ENCODE measurements at regions not wholly inside any gene's neighbourhood (a gene's known extent, or its start where the extent isn't known, plus 50 kb on each side); places are given as distances from the start of the nearest gene placed in this dataset.

DNA sequence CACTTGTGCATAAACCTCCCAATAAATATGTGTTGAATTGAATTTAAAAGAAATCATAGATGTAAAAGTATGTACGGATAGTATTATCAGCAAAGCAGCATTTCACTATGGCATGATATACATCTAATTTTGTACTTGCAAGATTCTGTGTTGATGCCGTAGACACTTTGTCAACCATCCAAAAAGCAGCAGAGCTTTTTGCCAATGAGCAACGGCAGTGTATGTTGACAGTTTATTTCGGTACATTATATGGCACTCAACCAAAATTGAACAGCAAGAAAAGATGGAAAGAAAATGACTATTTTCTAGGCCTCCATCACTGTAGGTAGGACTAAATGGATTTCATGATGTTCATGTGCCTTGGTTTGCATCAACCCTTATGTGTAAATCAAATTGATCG lies 543.7 kb downstream of the DACH1 start:
- Histone ChIP-seq H3K27ac (ENCODE audit: extremely low read depth, low read depth, low read length) (no peak overlapping the region), H3K36me3 (ENCODE audit: control insufficient read depth in 2 of 2, insufficient read depth in 1 of 2, low read length in 2 of 2) (no peaks in the 10 kb centered on the region), H3K9me3 (ENCODE audit: control insufficient read depth, insufficient read depth, low read depth, low read length) (no peaks in the 10 kb centered on the region), H3K4me3 (ENCODE audit: low read depth, low read length) (no peak overlapping the region), H3K4me1 (ENCODE audit: control insufficient read depth, insufficient read depth, low read length) (no peaks in the 10 kb centered on the region)
- ChIA-PET CTCF (interaction anchor here (0.8 kb wide), 1 partner anchor 12 kb away, joined by 4 read pairs; no protein-coding TSS in a partner anchor), POLR2A (no interaction called here)
- no peak for TF ChIP-seq ZNF16 (tag by site-specific recombination; IDR thresholded peaks at IDR 0.05; ENCODE audit: low read depth)
- TF ChIP-seq ZSCAN30 (tag by site-specific recombination; IDR thresholded peaks at IDR 0.05) = no peak
- TF ChIP-seq ZNF548 (tag by site-specific recombination; IDR thresholded peaks at IDR 0.05) = no peak
- TF ChIP-seq, protein P1, sequence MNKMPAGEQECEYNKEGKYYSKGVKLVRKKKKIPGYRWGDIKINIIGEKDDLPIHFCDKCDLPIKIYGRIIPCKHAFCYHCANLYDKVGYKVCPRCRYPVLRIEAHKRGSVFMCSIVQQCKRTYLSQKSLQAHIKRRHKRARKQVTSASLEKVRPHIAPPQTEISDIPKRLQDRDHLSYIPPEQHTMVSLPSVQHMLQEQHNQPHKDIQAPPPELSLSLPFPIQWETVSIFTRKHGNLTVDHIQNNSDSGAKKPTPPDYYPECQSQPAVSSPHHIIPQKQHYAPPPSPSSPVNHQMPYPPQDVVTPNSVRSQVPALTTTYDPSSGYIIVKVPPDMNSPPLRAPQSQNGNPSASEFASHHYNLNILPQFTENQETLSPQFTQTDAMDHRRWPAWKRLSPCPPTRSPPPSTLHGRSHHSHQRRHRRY (tag by site-specific recombination; IDR thresholded peaks at IDR 0.05) = no peak
- TF ChIP-seq ZBTB48 (tag by site-specific recombination; IDR thresholded peaks at IDR 0.05) = no peak
- TF ChIP-seq, protein P2, sequence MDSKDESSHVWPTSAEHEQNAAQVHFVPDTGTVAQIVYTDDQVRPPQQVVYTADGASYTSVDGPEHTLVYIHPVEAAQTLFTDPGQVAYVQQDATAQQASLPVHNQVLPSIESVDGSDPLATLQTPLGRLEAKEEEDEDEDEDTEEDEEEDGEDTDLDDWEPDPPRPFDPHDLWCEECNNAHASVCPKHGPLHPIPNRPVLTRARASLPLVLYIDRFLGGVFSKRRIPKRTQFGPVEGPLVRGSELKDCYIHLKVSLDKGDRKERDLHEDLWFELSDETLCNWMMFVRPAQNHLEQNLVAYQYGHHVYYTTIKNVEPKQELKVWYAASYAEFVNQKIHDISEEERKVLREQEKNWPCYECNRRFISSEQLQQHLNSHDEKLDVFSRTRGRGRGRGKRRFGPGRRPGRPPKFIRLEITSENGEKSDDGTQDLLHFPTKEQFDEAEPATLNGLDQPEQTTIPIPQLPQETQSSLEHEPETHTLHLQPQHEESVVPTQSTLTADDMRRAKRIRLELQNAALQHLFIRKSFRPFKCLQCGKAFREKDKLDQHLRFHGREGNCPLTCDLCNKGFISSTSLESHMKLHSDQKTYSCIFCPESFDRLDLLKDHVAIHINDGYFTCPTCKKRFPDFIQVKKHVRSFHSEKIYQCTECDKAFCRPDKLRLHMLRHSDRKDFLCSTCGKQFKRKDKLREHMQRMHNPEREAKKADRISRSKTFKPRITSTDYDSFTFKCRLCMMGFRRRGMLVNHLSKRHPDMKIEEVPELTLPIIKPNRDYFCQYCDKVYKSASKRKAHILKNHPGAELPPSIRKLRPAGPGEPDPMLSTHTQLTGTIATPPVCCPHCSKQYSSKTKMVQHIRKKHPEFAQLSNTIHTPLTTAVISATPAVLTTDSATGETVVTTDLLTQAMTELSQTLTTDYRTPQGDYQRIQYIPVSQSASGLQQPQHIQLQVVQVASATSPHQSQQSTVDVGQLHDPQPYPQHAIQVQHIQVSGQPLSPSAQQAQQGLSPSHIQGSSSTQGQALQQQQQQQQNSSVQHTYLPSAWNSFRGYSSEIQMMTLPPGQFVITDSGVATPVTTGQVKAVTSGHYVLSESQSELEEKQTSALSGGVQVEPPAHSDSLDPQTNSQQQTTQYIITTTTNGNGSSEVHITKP (tag by site-specific recombination; IDR thresholded peaks at IDR 0.05) = no peak
- no peak for TF ChIP-seq OVOL3 (tag by site-specific recombination; IDR thresholded peaks at IDR 0.05)
- no peak for TF ChIP-seq ZNF654 (tag by site-specific recombination; IDR thresholded peaks at IDR 0.05; ENCODE audit: low read depth)
- no peak for TF ChIP-seq KLF1 (tag by site-specific recombination; IDR thresholded peaks at IDR 0.05)
- TF ChIP-seq ZNF302 (tag by site-specific recombination; IDR thresholded peaks at IDR 0.05; ENCODE audit: low read depth) = no peak
- TF ChIP-seq, protein P3, sequence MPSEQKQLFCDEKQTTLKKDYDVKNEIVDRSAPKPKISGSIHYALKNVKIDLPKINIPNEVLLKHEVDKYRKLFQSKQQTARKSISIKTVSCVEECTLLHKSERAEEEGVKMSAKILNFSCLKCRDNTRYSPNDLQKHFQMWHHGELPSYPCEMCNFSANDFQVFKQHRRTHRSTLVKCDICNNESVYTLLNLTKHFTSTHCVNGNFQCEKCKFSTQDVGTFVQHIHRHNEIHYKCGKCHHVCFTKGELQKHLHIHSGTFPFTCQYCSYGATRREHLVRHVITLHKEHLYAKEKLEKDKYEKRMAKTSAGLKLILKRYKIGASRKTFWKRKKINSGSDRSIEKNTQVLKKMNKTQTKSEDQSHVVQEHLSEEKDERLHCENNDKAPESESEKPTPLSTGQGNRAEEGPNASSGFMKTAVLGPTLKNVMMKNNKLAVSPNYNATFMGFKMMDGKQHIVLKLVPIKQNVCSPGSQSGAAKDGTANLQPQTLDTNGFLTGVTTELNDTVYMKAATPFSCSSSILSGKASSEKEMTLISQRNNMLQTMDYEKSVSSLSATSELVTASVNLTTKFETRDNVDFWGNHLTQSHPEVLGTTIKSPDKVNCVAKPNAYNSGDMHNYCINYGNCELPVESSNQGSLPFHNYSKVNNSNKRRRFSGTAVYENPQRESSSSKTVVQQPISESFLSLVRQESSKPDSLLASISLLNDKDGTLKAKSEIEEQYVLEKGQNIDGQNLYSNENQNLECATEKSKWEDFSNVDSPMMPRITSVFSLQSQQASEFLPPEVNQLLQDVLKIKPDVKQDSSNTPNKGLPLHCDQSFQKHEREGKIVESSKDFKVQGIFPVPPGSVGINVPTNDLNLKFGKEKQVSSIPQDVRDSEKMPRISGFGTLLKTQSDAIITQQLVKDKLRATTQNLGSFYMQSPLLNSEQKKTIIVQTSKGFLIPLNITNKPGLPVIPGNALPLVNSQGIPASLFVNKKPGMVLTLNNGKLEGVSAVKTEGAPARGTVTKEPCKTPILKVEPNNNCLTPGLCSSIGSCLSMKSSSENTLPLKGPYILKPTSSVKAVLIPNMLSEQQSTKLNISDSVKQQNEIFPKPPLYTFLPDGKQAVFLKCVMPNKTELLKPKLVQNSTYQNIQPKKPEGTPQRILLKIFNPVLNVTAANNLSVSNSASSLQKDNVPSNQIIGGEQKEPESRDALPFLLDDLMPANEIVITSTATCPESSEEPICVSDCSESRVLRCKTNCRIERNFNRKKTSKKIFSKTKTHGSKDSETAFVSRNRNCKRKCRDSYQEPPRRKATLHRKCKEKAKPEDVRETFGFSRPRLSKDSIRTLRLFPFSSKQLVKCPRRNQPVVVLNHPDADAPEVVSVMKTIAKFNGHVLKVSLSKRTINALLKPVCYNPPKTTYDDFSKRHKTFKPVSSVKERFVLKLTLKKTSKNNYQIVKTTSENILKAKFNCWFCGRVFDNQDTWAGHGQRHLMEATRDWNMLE (tag by site-specific recombination; conservative IDR thresholded peaks at IDR 0.05; ENCODE audit: low read depth) = no peak
- no peak for TF ChIP-seq ZNF146 (tag by site-specific recombination; IDR thresholded peaks at IDR 0.05)
- TF ChIP-seq ZNF223 (tag by site-specific recombination; IDR thresholded peaks at IDR 0.05) = no peak
- TF ChIP-seq ZIC2 (tag by site-specific recombination; IDR thresholded peaks at IDR 0.05) = no peak
- TF ChIP-seq ZNF114 (tag by site-specific recombination; IDR thresholded peaks at IDR 0.05) = no peak
- no peak for TF ChIP-seq ZNF664 (tag by site-specific recombination; IDR thresholded peaks at IDR 0.05)
- TF ChIP-seq, protein P4, sequence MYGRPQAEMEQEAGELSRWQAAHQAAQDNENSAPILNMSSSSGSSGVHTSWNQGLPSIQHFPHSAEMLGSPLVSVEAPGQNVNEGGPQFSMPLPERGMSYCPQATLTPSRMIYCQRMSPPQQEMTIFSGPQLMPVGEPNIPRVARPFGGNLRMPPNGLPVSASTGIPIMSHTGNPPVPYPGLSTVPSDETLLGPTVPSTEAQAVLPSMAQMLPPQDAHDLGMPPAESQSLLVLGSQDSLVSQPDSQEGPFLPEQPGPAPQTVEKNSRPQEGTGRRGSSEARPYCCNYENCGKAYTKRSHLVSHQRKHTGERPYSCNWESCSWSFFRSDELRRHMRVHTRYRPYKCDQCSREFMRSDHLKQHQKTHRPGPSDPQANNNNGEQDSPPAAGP (tag by site-specific recombination; IDR thresholded peaks at IDR 0.05) = no peak
- no peak for TF ChIP-seq ZNF529 (tag by site-specific recombination; IDR thresholded peaks at IDR 0.05; ENCODE audit: insufficient replicate concordance)
- TF ChIP-seq ZNF670 (tag by site-specific recombination; IDR thresholded peaks at IDR 0.05; ENCODE audit: low read depth) = no peak
- TF ChIP-seq, protein P5, sequence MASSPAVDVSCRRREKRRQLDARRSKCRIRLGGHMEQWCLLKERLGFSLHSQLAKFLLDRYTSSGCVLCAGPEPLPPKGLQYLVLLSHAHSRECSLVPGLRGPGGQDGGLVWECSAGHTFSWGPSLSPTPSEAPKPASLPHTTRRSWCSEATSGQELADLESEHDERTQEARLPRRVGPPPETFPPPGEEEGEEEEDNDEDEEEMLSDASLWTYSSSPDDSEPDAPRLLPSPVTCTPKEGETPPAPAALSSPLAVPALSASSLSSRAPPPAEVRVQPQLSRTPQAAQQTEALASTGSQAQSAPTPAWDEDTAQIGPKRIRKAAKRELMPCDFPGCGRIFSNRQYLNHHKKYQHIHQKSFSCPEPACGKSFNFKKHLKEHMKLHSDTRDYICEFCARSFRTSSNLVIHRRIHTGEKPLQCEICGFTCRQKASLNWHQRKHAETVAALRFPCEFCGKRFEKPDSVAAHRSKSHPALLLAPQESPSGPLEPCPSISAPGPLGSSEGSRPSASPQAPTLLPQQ (tag by site-specific recombination; IDR thresholded peaks at IDR 0.05) = no peak

All from HEK293 (cell line).